ENCODE measurements at regions not wholly inside any gene's neighbourhood (a gene's known extent, or its start where the extent isn't known, plus 50 kb on each side); places are given as distances from the start of the nearest gene placed in this dataset.

- no peak for DNase-seq
These were observed 259.9 kb downstream of the ADGRG6 start for GRCh38 chr6:142561511-142562265.

- no peak for DNase-seq
These were observed 261.1 kb downstream of the ADGRG6 start for GRCh38 chr6:142562865-142563264.

DNA sequence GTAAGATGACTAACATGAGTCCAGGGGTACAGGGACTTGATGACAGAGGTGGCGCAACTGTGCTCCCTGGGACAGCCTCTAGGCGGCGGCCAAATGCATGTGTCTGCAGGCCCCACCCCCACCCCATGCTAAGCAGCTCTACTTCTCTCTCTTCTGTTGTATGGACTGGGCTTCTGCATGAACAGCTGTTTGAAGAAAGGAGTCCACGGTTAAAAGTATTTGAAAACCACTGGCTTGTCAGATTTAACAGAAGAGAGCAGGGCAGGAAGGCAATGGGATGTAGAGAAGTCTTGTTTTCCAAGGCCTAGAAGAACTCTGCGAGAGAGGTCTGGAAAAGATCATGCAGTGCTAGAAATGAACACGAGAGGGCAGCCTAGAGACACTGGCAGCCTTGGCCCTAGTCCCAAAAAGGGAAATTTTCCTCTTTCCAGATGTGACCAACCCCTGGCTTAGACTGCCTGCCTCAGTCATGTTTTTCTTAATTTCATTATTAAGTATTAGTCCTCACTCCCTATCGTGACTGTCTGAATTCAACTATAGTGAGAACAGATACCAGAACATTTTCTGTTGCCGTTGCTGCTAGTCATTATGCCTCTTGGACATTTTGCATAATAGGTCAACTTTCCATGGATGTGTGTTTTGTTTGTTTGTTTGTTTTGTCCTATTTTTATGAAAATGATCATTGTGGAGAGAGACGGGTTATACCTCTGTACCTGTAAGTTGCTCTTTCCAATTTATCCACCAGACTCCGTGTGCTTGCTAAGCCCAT, 265.0 kb downstream of the ADGRG6 start:
- DNase-seq, result peak; percentile 27

- no peak for DNase-seq
These were observed 265.7 kb downstream of the ADGRG6 start for GRCh38 chr6:142567461-142567860.

DNA sequence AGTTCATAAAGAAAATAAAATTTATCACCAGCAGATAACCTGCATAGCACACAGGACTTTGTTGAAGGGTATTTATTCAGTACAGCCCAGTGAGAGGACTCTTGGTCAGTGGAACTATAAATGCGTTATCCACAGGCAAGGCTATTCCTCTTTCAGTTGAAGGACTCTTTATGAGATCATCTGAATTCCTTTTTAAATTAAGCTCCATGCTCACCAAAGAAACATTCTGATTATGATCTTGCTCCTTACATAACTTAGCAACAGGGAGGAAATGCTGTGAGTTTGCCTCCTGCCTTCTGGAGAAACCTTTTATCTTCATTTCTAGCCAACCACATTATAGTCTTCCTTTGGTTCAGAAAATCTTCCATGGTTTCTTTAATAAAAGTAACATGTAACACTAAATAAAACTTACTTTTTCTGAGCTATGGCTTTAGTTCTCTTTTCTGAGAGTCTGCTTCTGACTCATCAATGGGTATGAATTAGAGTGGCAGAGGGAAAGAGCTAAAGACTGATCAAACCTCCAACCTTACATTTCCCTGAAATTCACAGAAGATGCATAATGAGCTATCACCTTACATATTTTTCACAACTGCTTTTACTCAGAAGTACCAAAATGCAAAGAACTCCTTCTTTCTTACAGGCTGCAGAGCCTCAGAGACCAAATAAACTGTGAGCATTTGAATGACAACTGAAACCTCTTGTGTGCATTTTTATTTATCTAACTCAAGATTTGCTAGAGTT, 267.2 kb downstream of the ADGRG6 start:
- no peak for DNase-seq

GRCh38 chr6:142569676-142570075, 267.9 kb downstream of the ADGRG6 start:
- DNase-seq, result no peak

DNA sequence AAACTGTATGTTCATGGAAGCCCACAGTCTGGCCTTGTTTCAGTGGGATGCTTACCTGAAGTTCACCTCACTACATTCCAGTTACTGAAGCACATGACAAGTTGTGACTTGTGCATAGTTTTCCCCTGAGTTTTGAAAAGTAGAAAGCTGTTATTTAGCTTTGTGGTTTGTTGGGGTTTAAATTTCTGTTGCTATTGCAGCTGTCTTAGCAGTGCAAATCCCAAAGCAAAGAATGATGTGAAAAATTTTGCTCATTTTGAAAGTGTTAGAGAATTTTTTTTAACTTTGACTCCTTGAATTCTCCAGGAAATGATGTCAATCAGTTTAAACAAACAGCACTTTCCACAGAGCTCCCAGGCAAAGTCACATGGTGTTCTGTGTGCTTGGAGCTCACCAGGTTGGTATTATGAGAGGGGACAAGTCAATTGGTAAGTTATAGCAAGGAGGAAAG, 268.4 kb downstream of the ADGRG6 start:
- DNase-seq, result no peak

GRCh38 chr6:142592876-142593275, 291.1 kb downstream of the ADGRG6 start:
- DNase-seq, result no peak

GRCh38 chr6:142597836-142598235, 296.0 kb downstream of the ADGRG6 start:
- DNase-seq, result no peak

GRCh38 chr6:142601427-142601826, 299.6 kb downstream of the ADGRG6 start:
- DNase-seq, result no peak

- DNase-seq, result no peak
These were observed 301.2 kb downstream of the ADGRG6 start for GRCh38 chr6:142602972-142603371.

DNA sequence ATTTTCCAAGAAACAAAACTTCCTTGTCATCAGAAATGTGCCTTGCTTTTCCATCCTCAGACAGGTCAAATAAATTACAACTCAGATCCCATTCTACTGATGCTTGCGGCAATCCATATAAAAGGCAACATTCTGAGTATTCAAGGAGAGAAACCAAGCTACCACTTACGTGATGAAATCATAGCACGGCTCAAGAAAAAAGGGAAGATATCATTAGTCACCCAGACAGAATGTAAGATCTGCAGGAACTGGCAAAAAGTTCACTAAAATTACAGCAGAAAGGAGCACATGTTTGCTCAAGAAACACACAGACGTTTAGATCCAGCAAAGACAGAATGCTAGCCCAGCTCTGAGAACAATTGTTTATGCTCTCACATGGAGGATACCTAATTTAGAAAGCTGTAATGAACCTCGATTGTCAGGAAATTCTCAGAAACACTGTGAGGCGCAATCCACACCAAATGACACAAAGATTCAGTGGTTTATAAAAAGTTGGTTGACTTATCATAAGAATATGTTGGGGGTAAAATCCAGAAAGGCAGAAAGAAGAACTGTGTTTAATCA, 304.2 kb downstream of the ADGRG6 start:
- DNase-seq, result no peak

- DNase-seq, result no peak
These were observed 311.1 kb downstream of the ADGRG6 start for GRCh38 chr6:142612956-142613355.

- DNase-seq, result no peak
These were observed 312.2 kb downstream of the ADGRG6 start for GRCh38 chr6:142613981-142614380.

- DNase-seq, result no peak
These were observed 315.4 kb downstream of the ADGRG6 start for GRCh38 chr6:142617158-142617557.

DNA sequence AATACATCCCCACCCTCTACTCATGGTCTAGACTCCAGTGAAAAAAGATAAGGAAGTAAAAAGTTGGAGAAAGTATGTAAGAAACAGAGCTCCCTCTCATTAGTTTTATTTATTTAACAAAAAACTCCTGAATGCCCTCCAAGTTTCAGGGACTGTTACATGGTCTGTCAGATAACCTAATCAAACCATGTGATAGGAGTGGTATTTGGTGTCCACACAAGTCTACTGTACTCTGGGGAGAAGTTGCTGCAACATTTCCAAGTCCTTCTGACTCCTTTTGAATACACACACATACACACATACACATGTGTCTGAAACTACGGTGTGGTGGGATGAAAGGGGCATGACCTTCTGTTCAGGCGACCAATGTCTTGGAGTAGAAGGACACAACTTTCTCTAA, 320.0 kb downstream of the ADGRG6 start:
- DNase-seq, result no peak

- DNase-seq, result no peak
These were observed 319.8 kb downstream of the HIVEP2 start for GRCh38 chr6:142624978-142625715.

DNA sequence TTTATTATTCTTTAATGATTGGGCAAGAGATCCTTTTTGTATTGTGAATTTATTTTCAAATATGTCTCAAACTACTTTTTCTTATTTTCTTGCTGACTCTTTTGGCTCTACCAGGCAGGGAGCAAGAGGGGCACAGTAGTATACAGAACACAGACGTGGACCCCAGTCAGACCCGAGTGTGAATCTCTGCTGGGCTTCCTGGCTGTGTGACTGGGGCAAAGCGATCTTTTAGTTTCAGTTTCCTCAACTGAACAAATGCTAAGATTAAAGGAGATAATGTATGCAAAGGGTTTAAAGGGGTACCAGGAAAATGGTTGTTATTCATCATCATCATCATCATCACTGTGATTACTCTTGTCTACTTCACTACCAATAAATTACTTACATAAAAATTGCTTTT, 317.5 kb downstream of the HIVEP2 start:
- no peak for DNase-seq

DNA sequence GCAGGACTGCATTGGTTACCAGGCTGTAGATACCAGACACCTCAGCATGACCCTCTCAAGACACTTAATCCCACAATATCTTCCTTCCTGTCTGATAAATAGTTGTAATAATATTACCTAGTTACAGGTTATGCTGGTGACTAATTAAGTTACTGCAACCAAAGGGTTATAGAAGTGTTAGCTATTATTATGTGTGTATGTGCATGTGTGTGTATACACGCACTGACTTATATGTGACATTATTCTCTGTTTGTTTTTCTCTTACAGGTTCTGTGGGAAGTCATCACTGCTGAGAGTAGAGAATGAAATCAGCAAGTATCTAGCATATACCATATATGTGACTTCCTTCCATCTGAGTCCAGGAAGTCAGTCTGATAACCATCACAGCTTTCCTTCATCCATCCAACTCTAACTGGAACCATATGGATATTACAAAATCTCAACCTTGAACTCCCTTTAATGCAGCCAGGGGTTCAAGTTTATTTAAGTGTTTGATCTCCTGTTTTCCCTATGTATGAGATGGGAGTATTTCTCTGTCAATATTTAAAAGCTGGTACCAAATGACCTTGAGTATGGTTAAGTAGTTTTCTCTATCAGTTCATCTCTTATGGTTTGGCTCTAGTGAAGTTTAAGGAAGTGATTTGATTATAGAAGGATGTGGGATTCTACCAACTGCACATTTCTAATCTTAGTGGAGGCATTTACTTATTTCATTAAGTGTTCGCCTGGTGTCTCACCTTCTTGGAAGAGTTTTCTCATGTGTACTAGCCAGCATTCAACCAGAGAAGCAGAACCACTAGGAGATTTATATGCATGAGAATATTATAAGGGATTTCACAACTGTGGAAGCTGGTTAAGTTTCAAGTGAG, 313.2 kb downstream of the HIVEP2 start:
- no peak for DNase-seq

- no peak for DNase-seq
These were observed 311.7 kb downstream of the HIVEP2 start for GRCh38 chr6:142633317-142633716.

- DNase-seq, result no peak
These were observed 309.8 kb downstream of the HIVEP2 start for GRCh38 chr6:142635130-142635529.

Data from midbrain (tissue), 1 donor.